ENCODE measurements at regions not wholly inside any gene's neighbourhood (a gene's known extent, or its start where the extent isn't known, plus 50 kb on each side); places are given as distances from the start of the nearest gene placed in this dataset.

DNA sequence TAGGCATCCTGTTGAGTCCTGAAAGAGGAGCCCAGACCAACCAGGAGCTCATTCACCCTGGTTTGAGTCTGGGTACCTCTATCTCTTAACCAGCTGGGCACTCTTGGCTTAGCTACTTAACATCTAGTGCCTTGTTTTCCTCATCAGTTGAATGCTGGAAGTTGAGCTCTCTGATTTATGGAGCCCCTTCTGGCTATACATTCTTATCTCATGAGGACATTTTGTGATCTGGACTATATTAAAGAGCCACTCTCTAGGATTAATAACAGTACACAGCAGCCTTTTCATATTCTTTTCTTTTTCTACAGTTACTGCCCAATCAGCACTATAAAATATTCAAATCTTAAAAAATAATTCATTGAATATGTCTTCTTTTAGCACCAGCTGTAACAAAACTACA lies 296.9 kb upstream of the RUNX1 start (continued):
- TF ChIP-seq CTCF (IDR thresholded peaks at IDR 0.05) (no peak), RFX5 (IDR thresholded peaks at IDR 0.05) (no peak), POLR2AphosphoS2 (conservative IDR thresholded peaks at IDR 0.05; ENCODE audit: low read length) (no peak)

DNA sequence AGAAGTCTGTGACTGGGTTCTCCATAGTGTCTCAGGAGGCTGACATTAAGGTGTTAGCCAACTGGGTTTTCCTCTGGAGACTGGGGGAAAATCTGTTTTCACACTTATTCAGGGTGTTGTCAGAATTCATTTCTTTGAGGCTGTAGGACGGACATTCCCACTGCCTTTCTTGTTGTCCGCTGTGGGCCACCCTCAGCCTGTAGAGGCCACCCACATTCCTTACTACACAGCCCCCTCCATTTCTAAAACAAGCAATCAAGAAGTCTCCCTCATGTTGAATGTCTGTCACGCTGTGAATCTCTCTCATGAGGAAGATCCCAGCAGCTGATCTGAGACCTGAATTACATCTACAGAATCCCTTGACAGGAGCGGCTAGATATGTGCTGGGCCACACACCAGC lies 295.5 kb upstream of the RUNX1 start:
- Histone ChIP-seq H3K27ac (no peak overlapping the region), H3K4me1 (no peaks in the 10 kb centered on the region), H3K4me3 (no peak overlapping the region), H3K4me2 (no peak overlapping the region), H3K9me3 (no peaks in the 10 kb centered on the region)
- no peak for FAIRE-seq
- ATAC-seq: no peak
- CTCF ChIA-PET: no interaction called here
- TF ChIP-seq, protein P1, sequence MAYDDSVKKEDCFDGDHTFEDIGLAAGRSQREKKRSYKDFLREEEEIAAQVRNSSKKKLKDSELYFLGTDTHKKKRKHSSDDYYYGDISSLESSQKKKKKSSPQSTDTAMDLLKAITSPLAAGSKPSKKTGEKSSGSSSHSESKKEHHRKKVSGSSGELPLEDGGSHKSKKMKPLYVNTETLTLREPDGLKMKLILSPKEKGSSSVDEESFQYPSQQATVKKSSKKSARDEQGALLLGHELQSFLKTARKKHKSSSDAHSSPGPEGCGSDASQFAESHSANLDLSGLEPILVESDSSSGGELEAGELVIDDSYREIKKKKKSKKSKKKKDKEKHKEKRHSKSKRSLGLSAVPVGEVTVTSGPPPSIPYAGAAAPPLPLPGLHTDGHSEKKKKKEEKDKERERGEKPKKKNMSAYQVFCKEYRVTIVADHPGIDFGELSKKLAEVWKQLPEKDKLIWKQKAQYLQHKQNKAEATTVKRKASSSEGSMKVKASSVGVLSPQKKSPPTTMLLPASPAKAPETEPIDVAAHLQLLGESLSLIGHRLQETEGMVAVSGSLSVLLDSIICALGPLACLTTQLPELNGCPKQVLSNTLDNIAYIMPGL (CRISPR knock-in tag; IDR thresholded peaks at IDR 0.05; ENCODE audit: borderline replicate concordance): no peak
- TF ChIP-seq HOXB5 (CRISPR knock-in tag; IDR thresholded peaks at IDR 0.05) (no peak), NPAS2 (CRISPR knock-in tag; IDR thresholded peaks at IDR 0.05; ENCODE audit: borderline replicate concordance) (no peak)
- WGBS (ENCODE audit: missing lambda C conversion rate): 74% methylated on average over 4 of the region's 4 CpGs
- POLR2A ChIA-PET: no interaction called here
- no peak for DNase-seq (ENCODE audit: low read depth in 1 of 2, low spot score in 1 of 2)

DNA sequence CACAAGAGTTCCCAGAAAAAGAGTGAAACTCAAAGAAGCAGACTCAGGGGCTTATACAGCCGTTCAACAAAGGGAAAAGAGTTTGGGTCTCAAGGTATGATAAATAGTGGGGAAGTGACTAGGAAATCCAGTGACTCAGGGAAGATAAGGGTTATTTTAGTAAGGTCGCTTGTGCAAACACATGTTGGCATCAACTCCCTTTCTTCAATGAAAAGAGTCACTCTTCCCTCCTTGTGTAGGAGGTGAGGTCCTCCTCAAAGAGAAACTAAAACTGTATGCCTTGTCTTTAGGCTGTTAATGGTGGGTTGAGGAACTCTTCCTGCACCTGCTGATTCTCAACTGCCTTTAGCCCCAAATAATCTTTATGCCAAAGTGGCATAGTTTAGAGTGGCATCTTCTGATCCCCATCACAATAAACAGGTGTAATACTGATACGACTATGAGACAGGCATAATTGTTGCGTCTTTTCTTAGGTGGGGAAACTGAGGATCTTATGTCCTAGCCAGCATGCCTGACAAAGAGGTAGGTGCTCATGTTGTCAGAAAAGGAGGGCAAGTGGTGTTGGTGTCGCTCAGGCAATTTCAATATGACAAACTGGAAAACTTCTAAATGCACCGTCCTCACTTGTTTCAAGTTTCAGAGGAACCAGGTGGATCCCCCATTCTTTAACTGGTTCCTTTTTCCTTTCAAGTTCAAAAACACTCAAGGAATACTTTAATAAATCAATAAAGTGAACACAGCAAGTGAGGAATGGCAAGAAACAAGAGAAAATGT lies 294.1 kb upstream of the RUNX1 start:
- no peaks in the 10 kb centered on the region for H3K9me3 ChIP-seq
- ChIA-PET POLR2A (no interaction called here), CTCF (no interaction called here)
- WGBS (ENCODE audit: missing lambda C conversion rate): 67% methylated on average over 6 of the region's 6 CpGs
- DNase-seq (ENCODE audit: low read depth in 1 of 2, low spot score in 1 of 2): no peak
- no peak overlapping the region for H3K4me2 ChIP-seq
- H3K4me1 ChIP-seq: no peaks in the 10 kb centered on the region
- ATAC-seq: no peak
- H3K27ac ChIP-seq: no peak overlapping the region
- TF ChIP-seq NR3C1 (IDR thresholded peaks at IDR 0.05) (no peak), TP53 (CRISPR knock-in tag; IDR thresholded peaks at IDR 0.05) (no peak), CHD4 (IDR thresholded peaks at IDR 0.05; ENCODE audit: borderline replicate concordance) (no peak), ZSCAN20 (CRISPR knock-in tag; IDR thresholded peaks at IDR 0.05) (no peak), JUNB (IDR thresholded peaks at IDR 0.05) (no peak), ATOH8 (CRISPR knock-in tag; IDR thresholded peaks at IDR 0.05; ENCODE audit: low read depth) (no peak), PHF8 (IDR thresholded peaks at IDR 0.05; ENCODE audit: borderline replicate concordance, low read depth) (no peak)
- TF ChIP-seq, protein P2, sequence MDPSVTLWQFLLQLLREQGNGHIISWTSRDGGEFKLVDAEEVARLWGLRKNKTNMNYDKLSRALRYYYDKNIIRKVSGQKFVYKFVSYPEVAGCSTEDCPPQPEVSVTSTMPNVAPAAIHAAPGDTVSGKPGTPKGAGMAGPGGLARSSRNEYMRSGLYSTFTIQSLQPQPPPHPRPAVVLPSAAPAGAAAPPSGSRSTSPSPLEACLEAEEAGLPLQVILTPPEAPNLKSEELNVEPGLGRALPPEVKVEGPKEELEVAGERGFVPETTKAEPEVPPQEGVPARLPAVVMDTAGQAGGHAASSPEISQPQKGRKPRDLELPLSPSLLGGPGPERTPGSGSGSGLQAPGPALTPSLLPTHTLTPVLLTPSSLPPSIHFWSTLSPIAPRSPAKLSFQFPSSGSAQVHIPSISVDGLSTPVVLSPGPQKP (IDR thresholded peaks at IDR 0.05; ENCODE audit: low read depth, low read length): no peak
- no peak for FAIRE-seq
- no peak overlapping the region for H3K4me3 ChIP-seq

GRCh38 chr21:35342440-35342839 lies 293.3 kb upstream of the RUNX1 start:
- no peak overlapping the region for H3K27ac ChIP-seq
- CTCF ChIA-PET: no interaction called here
- 55% methylated on average over 4 of the region's 4 CpGs for WGBS (ENCODE audit: missing lambda C conversion rate)
- no peak for ATAC-seq
- no peaks in the 10 kb centered on the region for H3K9me3 ChIP-seq
- TF ChIP-seq TFCP2L1 (CRISPR knock-in tag; IDR thresholded peaks at IDR 0.05): no peak
- POLR2A ChIA-PET: no interaction called here
- no peak overlapping the region for H3K4me3 ChIP-seq
- H3K4me2 ChIP-seq: no peak overlapping the region
- no peak for FAIRE-seq
- no peak for DNase-seq (ENCODE audit: low read depth in 1 of 2, low spot score in 1 of 2)
- H3K4me1 ChIP-seq: no peaks in the 10 kb centered on the region

Measured in A549 (cell line).